GM19328 (cell line): ENCODE measurements at regions not wholly inside any gene's neighbourhood (a gene's known extent, or its start where the extent isn't known, plus 50 kb on each side); places are given as distances from the start of the nearest gene placed in this dataset.
"Not testable (repeated sequence)": the region's sequence is repeated elsewhere in the genome, so short reads cannot be mapped to it uniquely, and the experiment has no call there.

Source experiments
- ATAC-seq: cut with Tn5 transposase; IDR thresholded peaks from one replicate; pipeline ENCODE4 v1.9.1; 2021; ENCODE audit warnings: mild to moderate bottlenecking, moderate library complexity; ENCODE audit not compliant: unreplicated experiment

- ATAC-seq: no peak
Measured at GRCh38 chr11:29263971-29264682, 752.7 kb downstream of the KCNA4 start.

DNA sequence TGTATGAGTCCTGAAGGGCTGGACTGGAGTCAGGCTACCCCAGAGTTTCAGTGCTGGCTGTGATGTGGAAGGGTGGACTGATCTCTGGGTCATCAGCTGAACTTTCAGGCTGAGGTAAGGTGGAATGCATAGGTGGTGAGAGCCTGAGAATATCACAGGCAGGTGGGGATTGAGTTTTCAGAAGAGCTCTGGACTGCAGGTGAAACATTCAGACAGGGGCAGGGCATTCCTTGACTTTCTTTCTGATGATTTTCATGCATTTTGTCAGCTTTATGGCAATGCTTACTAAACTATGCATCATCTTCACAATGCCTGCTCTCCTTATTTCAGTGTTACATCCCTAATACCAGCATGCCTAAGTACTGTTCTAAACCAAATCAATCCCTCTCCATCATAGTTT is 755.0 kb downstream of the KCNA4 start:
- ATAC-seq: no peak

DNA sequence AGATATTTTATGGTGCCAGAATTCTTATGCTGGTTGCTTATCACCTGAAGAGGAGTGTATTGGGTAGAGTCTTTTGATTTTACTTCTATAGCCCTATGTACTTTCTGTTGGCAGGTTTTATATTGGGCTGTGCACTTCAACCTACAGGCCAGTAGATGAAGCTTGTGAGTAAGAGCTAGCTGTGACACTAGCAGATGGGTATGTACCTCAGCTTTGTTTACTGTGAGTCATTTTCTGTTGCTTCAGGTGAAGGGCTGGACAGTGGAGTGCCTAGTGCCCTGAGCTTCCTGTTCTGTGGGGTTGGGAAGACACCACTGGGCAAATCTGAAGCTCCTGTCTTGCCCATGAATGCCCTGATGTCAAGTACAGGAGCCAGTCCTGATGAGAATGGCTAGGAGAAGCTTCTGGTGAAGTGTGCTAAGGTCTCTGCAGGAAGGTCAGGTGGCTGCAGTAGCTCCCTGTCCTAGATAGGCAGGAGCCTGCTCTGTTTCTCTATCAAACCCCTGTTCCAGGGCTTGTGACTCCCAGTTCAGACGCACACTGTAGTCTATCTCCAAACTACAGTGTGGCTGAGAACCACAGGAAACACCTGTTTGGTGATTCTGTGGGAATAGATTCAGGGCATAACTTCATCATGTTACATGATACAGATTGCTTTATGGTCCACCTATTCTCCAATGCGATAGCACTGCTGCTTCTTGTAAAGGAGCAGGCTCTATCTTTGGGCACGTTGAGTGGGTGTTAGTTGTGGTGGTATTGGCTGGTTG is 755.7 kb downstream of the KCNA4 start:
- ATAC-seq: no peak

- no peak for ATAC-seq
Measured at GRCh38 chr11:29258411-29258810, 758.4 kb downstream of the KCNA4 start.

DNA sequence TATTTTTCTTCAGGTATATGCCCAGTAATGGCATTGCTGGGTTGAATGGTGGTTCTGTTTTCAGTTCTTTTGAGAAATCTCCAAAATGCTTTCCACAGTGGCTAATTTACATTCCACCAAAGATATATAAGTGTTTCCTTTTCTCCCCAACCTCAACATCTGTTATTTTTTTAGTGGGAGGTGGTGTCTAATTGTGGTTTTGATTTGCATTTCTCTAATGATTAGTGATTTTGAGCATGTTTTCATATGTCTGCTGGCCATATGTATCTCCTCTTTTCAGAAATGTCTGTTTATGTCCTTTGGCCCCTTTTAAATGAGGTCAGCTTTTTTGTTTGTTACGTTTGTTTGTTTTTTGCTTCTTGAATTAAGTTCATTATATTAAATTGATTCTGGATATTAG is 760.2 kb downstream of the KCNA4 start:
- ATAC-seq: no peak

DNA sequence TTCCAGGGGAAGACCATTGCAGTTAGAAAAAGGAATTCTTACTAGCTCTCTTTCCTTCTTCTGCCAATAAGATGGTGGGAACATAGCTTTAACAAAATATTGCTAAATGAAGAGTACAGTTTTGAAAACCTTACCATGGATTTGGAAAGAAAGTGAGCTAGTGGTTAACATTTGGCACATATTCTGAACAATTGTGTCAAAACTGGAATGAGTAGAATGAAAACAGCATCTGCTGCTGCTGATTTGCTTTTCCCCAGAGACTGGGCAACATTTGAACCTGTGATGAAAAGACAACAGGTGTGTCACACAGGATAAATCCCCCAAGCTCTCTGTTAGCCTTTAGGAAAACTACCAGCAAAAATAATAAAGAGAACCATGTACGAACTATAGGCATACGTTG is 761.4 kb downstream of the KCNA4 start:
- ATAC-seq: no peak

- ATAC-seq: no peak
Measured at GRCh38 chr11:29251738-29252137, 765.1 kb downstream of the KCNA4 start.

DNA sequence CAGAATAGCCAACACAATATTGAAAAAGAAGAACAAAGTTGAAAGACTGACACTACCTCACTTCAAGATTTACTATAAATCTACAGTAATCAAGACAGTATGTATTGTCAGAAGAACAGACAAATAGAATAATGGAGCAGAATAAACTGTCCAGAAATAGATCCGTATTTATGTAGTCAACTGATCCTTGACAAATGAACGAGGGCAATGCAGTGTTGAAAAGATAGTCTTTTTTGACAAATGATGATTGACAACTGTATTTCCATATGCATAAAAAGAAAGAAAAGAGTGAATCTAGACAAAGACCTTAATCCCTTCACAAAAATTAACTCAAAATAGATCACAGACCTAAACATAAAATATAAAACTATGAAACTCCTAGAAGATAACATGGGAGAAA is 767.1 kb downstream of the KCNA4 start:
- no peak for ATAC-seq

GRCh38 chr11:29244355-29244754 is 772.5 kb downstream of the KCNA4 start:
- no peak for ATAC-seq

DNA sequence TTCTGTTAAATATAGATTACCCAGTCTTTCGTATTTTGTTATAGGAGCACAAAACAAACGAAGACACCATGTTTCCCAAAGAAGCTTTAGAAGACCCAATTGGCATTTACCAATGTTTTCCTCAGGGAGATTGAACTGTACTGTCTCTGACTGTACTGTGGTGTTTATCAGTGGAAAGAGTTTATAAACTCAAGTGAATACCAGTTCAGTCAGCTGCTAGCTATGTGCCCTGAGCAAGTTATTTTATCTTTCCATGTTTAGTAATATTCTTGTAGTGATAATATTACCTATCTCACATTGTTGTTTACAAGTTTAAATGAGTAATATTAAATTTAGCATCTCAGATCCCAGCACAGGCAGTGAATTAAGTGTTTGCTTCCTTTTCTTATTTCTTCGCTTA is 773.2 kb downstream of the KCNA4 start:
- no peak for ATAC-seq

GRCh38 chr11:29231991-29232390 is 784.8 kb downstream of the KCNA4 start:
- no peak for ATAC-seq

- no peak for ATAC-seq
Measured at GRCh38 chr11:29231586-29231985, 785.2 kb downstream of the KCNA4 start.

DNA sequence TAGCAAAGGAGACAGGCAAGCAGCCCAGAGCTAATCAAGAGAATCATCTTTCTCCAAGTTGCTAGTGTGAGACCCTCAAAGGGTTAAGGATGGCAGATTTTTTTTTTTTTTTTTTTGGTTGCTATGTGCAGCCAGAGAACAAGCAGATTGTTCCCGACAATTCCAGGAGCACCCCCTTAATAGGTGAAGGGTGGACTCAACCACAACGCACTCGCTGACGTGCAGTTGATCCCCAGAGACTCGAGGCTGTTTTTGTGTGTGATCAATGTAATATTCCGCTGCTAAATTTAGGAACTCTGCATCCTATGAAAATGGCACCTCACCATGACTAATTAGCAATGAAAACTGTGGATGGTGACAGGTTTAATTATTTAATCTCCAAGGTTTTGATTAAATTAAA is 789.0 kb downstream of the KCNA4 start:
- ATAC-seq: no peak

- no peak for ATAC-seq
Measured at GRCh38 chr11:29224739-29225384, 792.0 kb downstream of the KCNA4 start.

DNA sequence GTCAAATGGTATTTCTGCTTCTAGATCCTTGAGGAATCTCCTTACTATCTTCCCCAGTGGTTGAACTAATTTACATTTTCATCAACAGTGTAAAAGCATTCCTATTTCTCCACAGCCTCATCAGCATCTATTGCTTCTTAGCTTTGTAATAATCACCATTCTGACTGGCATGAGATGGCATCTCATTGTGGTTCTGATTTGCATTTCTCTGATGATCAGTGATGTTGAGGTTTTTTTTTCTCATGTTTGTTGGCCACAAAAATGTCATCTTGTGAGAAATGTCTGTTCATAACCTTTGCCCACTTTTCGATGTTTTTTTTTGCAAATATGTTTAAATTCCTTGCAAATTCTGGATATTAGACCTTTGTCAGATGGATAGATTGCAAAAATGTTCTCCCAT is 797.3 kb downstream of the KCNA4 start:
- ATAC-seq: not testable (repeated sequence)

DNA sequence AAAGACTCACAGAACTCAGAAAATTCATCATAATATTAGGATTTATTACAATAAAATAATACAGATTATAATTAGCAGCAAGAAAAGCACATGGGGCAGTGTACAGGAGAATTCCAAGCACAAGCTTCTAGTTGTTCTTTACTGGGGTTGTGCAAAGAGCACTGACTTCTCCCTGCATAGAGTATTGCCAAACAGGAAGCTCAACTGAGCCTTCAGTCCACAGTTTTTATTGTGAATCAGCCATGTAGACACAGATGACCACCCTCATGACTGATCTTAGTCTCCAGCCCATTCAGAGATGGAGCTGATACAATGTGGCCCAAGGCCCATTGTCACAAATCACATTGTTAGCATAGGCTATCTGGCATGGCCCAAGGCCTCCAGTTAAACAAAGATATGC is 798.9 kb downstream of the KCNA4 start:
- ATAC-seq: no peak

DNA sequence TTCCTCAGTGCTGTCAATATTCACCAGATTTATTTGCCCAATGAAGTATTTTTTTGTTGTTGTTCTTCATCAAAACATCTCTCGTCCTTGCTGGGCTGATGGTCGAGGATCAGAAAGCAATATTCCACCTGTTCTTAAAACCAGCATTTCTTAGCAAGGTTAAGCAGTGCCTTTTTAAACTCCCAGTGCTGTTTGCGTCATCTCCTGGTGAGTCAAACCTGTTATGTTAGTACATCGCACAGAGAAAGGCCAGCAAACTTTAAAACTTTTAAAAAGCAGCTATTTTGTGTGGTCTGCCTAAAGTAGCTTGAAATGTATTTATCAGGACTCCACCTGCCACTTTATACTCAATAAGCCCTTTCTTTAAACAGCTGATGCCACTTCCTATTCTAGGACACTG is 802.0 kb downstream of the KCNA4 start:
- no peak for ATAC-seq

DNA sequence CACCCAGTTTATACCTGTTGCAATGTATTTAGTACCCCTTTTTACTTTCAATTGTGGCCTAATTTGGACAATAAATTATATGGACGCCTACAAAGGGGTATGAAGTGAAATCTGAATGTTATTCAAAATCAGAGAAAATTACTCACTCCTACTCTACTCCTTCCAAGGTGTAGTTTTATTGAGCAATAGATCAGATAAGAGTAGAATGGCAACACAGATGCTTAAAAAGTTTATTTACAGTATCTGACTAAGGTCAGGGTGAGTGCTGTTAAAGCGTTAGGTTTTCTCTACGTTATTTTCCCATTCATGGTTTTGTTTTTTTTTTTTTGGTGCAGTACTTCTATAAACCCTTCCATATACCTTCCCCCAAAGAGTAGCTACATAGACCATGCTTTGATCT is 805.6 kb downstream of the KCNA4 start:
- no peak for ATAC-seq

- ATAC-seq: no peak
Measured at GRCh38 chr11:29210426-29210825, 806.4 kb downstream of the KCNA4 start.

DNA sequence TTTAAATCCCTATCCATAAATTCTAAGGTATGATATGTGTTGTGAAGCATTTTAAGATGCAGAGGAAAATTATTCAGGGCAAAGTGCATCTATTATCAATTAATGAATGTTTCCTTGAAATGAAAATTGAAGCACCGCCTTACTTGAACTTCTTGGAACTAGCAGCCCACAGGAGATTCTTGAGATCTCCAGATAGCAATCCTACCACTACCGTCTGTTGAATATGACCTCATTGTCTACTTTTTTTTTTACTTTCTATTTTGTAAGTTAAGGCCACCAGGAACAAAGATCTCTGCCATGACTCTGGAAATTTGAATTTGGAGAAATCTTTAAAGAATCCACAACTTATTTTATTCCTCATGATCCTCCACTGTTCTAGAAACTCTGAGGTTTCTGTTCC is 808.7 kb downstream of the KCNA4 start:
- no peak for ATAC-seq

DNA sequence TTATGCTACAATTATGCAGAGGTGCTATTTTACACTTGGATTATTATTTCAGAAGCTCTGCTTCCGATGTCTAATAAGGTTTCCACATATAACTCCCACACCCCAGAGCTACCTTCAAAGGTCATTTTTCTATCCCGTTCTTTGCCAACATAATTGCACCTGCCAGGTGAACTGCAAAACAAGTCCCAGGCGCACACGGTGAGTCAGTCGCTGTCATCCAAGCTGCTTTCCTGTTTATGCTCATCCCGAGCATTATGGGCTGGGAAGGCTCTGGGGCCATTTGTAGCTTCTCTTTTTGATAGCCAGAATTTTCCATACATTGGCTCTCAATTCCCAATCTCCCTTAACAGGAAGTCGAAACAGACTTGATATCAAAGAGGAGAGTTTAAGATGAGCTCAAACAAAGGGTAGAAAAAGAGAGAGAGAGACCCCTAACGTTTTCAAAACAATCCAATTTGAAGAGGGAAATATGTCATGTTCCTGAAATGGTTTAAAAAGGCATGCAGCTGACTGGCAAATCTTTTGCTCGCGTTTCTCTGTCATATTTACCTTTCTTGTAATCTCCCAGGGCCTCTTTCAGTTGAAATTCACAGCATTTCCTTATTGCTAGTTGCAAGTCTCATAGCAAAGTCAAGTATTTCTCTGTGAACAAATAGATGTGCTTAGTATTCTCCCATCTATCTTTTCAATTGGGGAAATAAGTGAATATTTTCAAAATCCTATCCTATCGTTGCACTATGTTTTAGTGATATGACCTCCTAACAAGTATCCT is 815.9 kb downstream of the KCNA4 start:
- ATAC-seq: no peak
